B cell (primary cell): ENCODE measurements at regions not wholly inside any gene's neighbourhood (a gene's known extent, or its start where the extent isn't known, plus 50 kb on each side); places are given as distances from the start of the nearest gene placed in this dataset.

Experiments used
- ATAC-seq: fragments of 200-7000 bp; cut with Tn5 transposase; one replicate; pipeline ENCODE4 v1.10.0; 2021; ENCODE audit warnings: low read depth, mild to moderate bottlenecking, moderate number of reproducible peaks, moderate library complexity
- CTCF ChIA-PET: fragments of 350-600 bp; sonication (Branson Sonifier 250); formaldehyde crosslinking; loops from one replicate; lab custom pipeline; 2021; ENCODE audit warnings: antibody characterized with exemption, inconsistent platforms; lab: Charles Lee
- POLR2A ChIA-PET: fragments of 350-600 bp; sonication (Branson Sonifier 250); formaldehyde crosslinking; loops from one replicate; lab custom pipeline; 2021; ENCODE audit warnings: antibody characterized with exemption; lab: Charles Lee
- DNase-seq: peaks from one replicate; pipeline ENCODE4 v3.0.0; 2013
- H2AFZ ChIP-seq: 2 replicates; pipeline ENCODE4 v1.6.1; 2012; ENCODE audit warnings: mild to moderate bottlenecking, low read depth, low read length; ENCODE audit not compliant: insufficient read depth, poor library complexity, severe bottlenecking
- H3K27ac ChIP-seq, 2 donors: 1 replicate in 1 of 2; 2 replicates in 1 of 2; pipeline ENCODE4 v1.5.1; 2012 to 2013; ENCODE audit warnings: low read length in 2 of 2, mild to moderate bottlenecking in 2 of 2, moderate library complexity in 1 of 2
- H3K27me3 ChIP-seq, 4 experiments: fragments of 200-600 bp in 1 of 4; sonication (generic) in 1 of 4; replicated peaks in 1 of 4; 1 replicate in 2 of 4; 2 replicates in 2 of 4; pipeline versions ENCODE4 v1.6.1 to v1.7.0; 2013 to 2016; ENCODE audit warnings: low read length in 3 of 4, mild to moderate bottlenecking in 2 of 4, mixed read lengths in 1 of 4, moderate library complexity in 1 of 4; ENCODE audit not compliant: insufficient read depth in 4 of 4, control insufficient read depth in 3 of 4; ENCODE audit errors: control extremely low read depth in 1 of 4
- H3K36me3 ChIP-seq, 2 experiments: replicated peaks in 1 of 2; 1 replicate in 1 of 2; 2 replicates in 1 of 2; pipeline versions ENCODE4 v1.6.1 to v1.7.1; 2013; ENCODE audit warnings: low read length in 1 of 2; ENCODE audit not compliant: insufficient read depth in 2 of 2, control insufficient read depth in 1 of 2; ENCODE audit errors: control extremely low read depth in 1 of 2, extremely low read depth in 1 of 2
- H3K4me1 ChIP-seq, 2 donors: fragments of 200-600 bp in 1 of 2; sonication (generic) in 1 of 2; 1 replicate in 1 of 2; 2 replicates in 1 of 2; pipeline versions ENCODE4 v1.5.1 to v1.6.1; 2013 to 2017; ENCODE audit warnings: low read length in 2 of 2; ENCODE audit not compliant: control insufficient read depth in 2 of 2, insufficient read depth in 2 of 2
- H3K4me2 ChIP-seq: replicated peaks from 2 replicates; pipeline ENCODE3; 2012; ENCODE audit warnings: mild to moderate bottlenecking, low read depth, low read length; ENCODE audit not compliant: poor library complexity, severe bottlenecking
- H3K4me3 ChIP-seq, 5 experiments: fragments of 200-600 bp in 1 of 5; sonication (generic) in 1 of 5; 1 replicate in 3 of 5; 2 replicates in 2 of 5; pipeline versions ENCODE4 v1.5.1 to v1.7.0; 2011 to 2016; ENCODE audit warnings: low read length in 4 of 5, mild to moderate bottlenecking in 4 of 5, low read depth in 2 of 5, control low read depth in 1 of 5, moderate library complexity in 1 of 5; ENCODE audit not compliant: insufficient read depth in 1 of 5; ENCODE audit errors: control extremely low read depth in 1 of 5, extremely low read depth in 1 of 5
- H3K79me2 ChIP-seq: fragments of 200-600 bp; sonication (generic); one replicate; pipeline ENCODE4 v1.6.0; 2016; ENCODE audit warnings: low read length; ENCODE audit not compliant: control insufficient read depth, insufficient read depth
- H3K9ac ChIP-seq: fragments of 200-600 bp; sonication (generic); 2 replicates; pipeline ENCODE4 v1.6.1; 2017; ENCODE audit warnings: mild to moderate bottlenecking, low read length, moderate library complexity
- H3K9me3 ChIP-seq, 3 donors: one replicate each; pipeline versions ENCODE4 v1.6.1 to v1.7.1; 2013; ENCODE audit warnings: low read length in 2 of 3; ENCODE audit not compliant: control insufficient read depth in 2 of 3, insufficient read depth in 1 of 3; ENCODE audit errors: control extremely low read depth in 1 of 3
- H4K20me1 ChIP-seq: 2 replicates; pipeline ENCODE4 v1.6.0; 2012; ENCODE audit warnings: mild to moderate bottlenecking, low read length; ENCODE audit not compliant: insufficient read depth, control insufficient read depth, poor library complexity, severe bottlenecking
- H3K27ac Mint-ChIP-seq: one replicate; pipeline ENCODE4 v1.8.0; 2021; ENCODE audit warnings: mixed read lengths
- H3K27me3 Mint-ChIP-seq: one replicate; pipeline ENCODE4 v1.8.0; 2021; ENCODE audit warnings: mixed read lengths
- H3K4me1 Mint-ChIP-seq: one replicate; pipeline ENCODE4 v1.8.0; 2021; ENCODE audit warnings: mixed read lengths
- H3K4me3 Mint-ChIP-seq: one replicate; pipeline ENCODE4 v1.8.0; 2021; ENCODE audit warnings: mixed read lengths
- H3K9me3 Mint-ChIP-seq: one replicate; pipeline ENCODE4 v1.8.0; 2022; ENCODE audit warnings: mixed read lengths; ENCODE audit not compliant: insufficient read depth
- EZH2 ChIP-seq: IDR thresholded peaks from 2 replicates; pipeline ENCODE4 v1.6.1; 2012; ENCODE audit warnings: borderline replicate concordance, low read depth, mild to moderate bottlenecking, moderate library complexity, low read length; ENCODE audit not compliant: insufficient read depth, poor library complexity, severe bottlenecking
- WGBS: methylation state at CpG from one replicate; pipeline ENCODE4 v1.1.5; 2013; ENCODE audit warnings: missing lambda C conversion rate; ENCODE audit not compliant: insufficient coverage; 5-methylcytosine and 5-hydroxymethylcytosine counted together
- intact Hi-C: fragments of 100-400 bp; cut with micrococcal nuclease; formaldehyde crosslinking; loops from one replicate; pipeline ENCODE4 v1.10.0; 2022
- TF ChIP-seq, protein P1 (sequence below): fragments of 200-600 bp; IDR thresholded peaks from one replicate; pipeline ENCODE4 v1.8.0; 2022; ENCODE audit warnings: antibody characterized with exemption, mild to moderate bottlenecking

DNA sequence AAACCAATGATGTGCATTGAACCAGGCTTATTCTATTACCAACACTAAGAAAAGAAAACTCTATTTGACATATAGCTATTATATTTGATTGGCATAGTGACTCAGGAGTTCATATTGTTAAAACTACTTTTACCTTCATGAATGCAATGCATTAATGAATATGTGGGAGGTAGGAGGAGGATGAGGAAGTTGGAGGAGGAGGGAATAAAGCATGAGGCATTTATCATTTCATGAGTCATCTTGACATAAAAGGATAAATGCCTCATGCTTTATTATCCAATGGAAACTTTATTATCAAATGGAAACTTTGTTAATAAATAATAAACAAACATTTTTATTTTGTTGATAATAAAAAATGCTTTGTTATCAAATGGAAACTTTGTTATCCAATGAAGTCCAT is 116.5 kb downstream of the SPRY2 start:
- no peak for TF ChIP-seq EZH2
- TF ChIP-seq, protein P1, sequence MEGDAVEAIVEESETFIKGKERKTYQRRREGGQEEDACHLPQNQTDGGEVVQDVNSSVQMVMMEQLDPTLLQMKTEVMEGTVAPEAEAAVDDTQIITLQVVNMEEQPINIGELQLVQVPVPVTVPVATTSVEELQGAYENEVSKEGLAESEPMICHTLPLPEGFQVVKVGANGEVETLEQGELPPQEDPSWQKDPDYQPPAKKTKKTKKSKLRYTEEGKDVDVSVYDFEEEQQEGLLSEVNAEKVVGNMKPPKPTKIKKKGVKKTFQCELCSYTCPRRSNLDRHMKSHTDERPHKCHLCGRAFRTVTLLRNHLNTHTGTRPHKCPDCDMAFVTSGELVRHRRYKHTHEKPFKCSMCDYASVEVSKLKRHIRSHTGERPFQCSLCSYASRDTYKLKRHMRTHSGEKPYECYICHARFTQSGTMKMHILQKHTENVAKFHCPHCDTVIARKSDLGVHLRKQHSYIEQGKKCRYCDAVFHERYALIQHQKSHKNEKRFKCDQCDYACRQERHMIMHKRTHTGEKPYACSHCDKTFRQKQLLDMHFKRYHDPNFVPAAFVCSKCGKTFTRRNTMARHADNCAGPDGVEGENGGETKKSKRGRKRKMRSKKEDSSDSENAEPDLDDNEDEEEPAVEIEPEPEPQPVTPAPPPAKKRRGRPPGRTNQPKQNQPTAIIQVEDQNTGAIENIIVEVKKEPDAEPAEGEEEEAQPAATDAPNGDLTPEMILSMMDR, result no peak
- Mint-ChIP-seq H3K9me3 (peaks cover 4% of the 10 kb centered on the region), H3K27me3 (no peaks in the 10 kb centered on the region), H3K4me1 (no peaks in the 10 kb centered on the region), H3K27ac (no peak overlapping the region), H3K4me3 (no peak overlapping the region)
- ATAC-seq, result no peak
- no peak for DNase-seq
- POLR2A ChIA-PET, result no interaction called here
- Histone ChIP-seq H3K27me3 (no peaks in the 10 kb centered on the region), H3K9me3 (no peaks in the 10 kb centered on the region), H3K36me3 (no peaks in the 10 kb centered on the region), H3K4me2 (no peak overlapping the region), H3K79me2 (no peaks in the 10 kb centered on the region), H3K27ac (no peak overlapping the region), H2AFZ (no peak overlapping the region), H3K9ac (no peak overlapping the region), H4K20me1 (no peaks in the 10 kb centered on the region), H3K4me3 (no peak overlapping the region), H3K4me1 (no peaks in the 10 kb centered on the region)
- intact Hi-C loops, result no loop called here
- CTCF ChIA-PET, result no interaction called here

DNA sequence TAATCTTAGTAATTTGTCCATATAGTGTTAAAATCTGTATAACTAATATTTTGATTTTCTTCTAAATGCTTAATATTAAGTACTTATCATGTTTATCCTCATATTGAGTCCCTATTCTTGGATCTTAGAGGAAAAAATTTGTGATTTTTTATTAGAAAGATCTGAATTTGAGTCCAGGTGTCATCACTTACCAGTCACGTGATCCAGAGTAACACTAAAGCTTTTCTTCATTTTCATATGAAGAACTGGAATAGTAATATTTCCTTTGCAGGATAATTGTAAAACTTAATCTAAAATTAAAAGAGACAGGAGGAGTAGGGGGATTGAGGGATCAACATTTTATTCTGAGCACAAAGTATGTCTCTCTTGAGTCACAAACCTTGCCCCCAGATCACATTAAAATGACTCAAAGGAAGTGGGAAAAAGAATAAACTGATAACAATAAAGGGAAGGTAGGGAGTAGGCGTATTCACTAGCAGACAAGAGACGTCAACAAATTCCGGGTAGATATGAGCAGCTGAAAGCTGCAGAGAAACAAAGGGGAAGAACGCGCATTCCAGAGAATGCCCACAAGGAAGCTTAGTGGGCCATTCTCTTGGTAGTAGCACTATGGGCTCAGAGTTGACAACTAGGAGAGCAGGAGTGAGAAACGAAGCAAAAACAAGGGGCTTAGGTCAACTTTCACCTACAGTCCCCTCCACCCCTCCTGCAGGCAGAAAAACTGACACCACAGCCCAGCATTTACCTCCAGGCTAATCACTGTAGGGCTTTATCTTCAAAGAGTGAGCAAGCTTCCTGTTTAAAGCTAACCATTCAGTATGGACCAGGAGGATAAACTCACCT is 123.1 kb downstream of the SPRY2 start:
- H3K27ac ChIP-seq, result no peak overlapping the region
- H2AFZ ChIP-seq, result no peak overlapping the region
- H3K79me2 ChIP-seq, result no peaks in the 10 kb centered on the region
- H3K27me3 ChIP-seq, result no peaks in the 10 kb centered on the region
- H4K20me1 ChIP-seq, result no peaks in the 10 kb centered on the region
- 88% methylated on average over 5 of the region's 7 CpGs for WGBS
- no peak for TF ChIP-seq EZH2
- TF ChIP-seq, protein P1, result no peak
- no peaks in the 10 kb centered on the region for H3K9me3 ChIP-seq
- intact Hi-C loops, result no loop called here
- no peak overlapping the region for H3K9ac ChIP-seq
- no peaks in the 10 kb centered on the region for H3K4me1 Mint-ChIP-seq
- ChIA-PET CTCF (no interaction called here), POLR2A (no interaction called here)
- H3K27me3 Mint-ChIP-seq, result no peaks in the 10 kb centered on the region
- DNase-seq (no peak), ATAC-seq (no peak)
- peaks cover under 1% of the 10 kb centered on the region for H3K9me3 Mint-ChIP-seq
- no peak overlapping the region for H3K4me2 ChIP-seq
- H3K27ac Mint-ChIP-seq, result no peak overlapping the region
- no peaks in the 10 kb centered on the region for H3K4me1 ChIP-seq
- no peak overlapping the region for H3K4me3 Mint-ChIP-seq
- no peaks in the 10 kb centered on the region for H3K36me3 ChIP-seq
- H3K4me3 ChIP-seq, result no peak overlapping the region
